MCF 10A (cell line): ENCODE measurements at regions not wholly inside any gene's neighbourhood (a gene's known extent, or its start where the extent isn't known, plus 50 kb on each side); places are given as distances from the start of the nearest gene placed in this dataset.

Source experiments
- BruUV-seq: library from RNA; stranded (reverse); fragments of 400-500 nt; replicated peaks from 2 replicates; lab custom pipeline; 2021; lab: Mats Ljungman, UMichigan
- CTCF ChIA-PET: fragments of 300-600 bp; sonication (Branson Sonifier 250); formaldehyde crosslinking; extraction: SDS; loops from one replicate; lab custom pipeline; 2021; ENCODE audit warnings: antibody characterized with exemption, inconsistent platforms; lab: Yijun Ruan, JAX
- POLR2A ChIA-PET: fragments of 300-600, 350-650 bp; sonication (Branson Sonifier 250); formaldehyde crosslinking; extraction: SDS; loops from one replicate; lab custom pipeline; 2020; ENCODE audit warnings: antibody characterized with exemption, inconsistent platforms; lab: Yijun Ruan, JAX
- DNase-seq: peaks from one replicate; pipeline ENCODE4 v3.0.0-alpha.2; 2018; ENCODE audit not compliant: unreplicated experiment
- H3K27ac Mint-ChIP-seq: one replicate; pipeline ENCODE4 v1.8.0; 2022; ENCODE audit warnings: mild to moderate bottlenecking, low read depth, mixed read lengths; ENCODE audit not compliant: unreplicated experiment
- H3K27me3 Mint-ChIP-seq: one replicate; pipeline ENCODE4 v1.8.0; 2022; ENCODE audit warnings: mixed read lengths; ENCODE audit not compliant: insufficient read depth, unreplicated experiment
- H3K36me3 Mint-ChIP-seq: one replicate; pipeline ENCODE4 v1.8.0; 2022; ENCODE audit warnings: mild to moderate bottlenecking, moderate library complexity, mixed read lengths; ENCODE audit not compliant: insufficient read depth, unreplicated experiment
- H3K4me1 Mint-ChIP-seq: one replicate; pipeline ENCODE4 v1.8.0; 2022; ENCODE audit warnings: mixed read lengths; ENCODE audit not compliant: insufficient read depth, unreplicated experiment
- H3K4me3 Mint-ChIP-seq: one replicate; pipeline ENCODE4 v1.8.0; 2022; ENCODE audit warnings: mild to moderate bottlenecking, moderate library complexity, mixed read lengths; ENCODE audit not compliant: unreplicated experiment
- H3K9me3 Mint-ChIP-seq: one replicate; pipeline ENCODE4 v1.8.0; 2022; ENCODE audit warnings: mixed read lengths; ENCODE audit not compliant: unreplicated experiment
- CTCF ChIP-seq: fragments of 200-600 bp; IDR thresholded peaks from one replicate; pipeline ENCODE4 v1.8.0; 2022; ENCODE audit warnings: antibody characterized with exemption, mild to moderate bottlenecking; ENCODE audit not compliant: unreplicated experiment
- intact Hi-C: fragments of 100-400 bp; cut with micrococcal nuclease; formaldehyde crosslinking; loops from 2 replicates; pipeline ENCODE4 v1.14.1; 2022

- Mint-ChIP-seq H3K9me3 (no peaks in the 10 kb centered on the region), H3K27me3 (peaks cover 77% of the 10 kb centered on the region), H3K27ac (no peak overlapping the region), H3K36me3 (no peaks in the 10 kb centered on the region), H3K4me1 (no peaks in the 10 kb centered on the region), H3K4me3 (no peak overlapping the region)
- no peak for DNase-seq
- intact Hi-C loops = no loop called here
- no peak for TF ChIP-seq CTCF
- no TSS peak for BruUV-seq
- ChIA-PET CTCF (no interaction called here), POLR2A (no interaction called here)
Measured at GRCh38 chr17:49907279-49907678, 59.4 kb upstream of the TAC4 start.

- Mint-ChIP-seq H3K9me3 (no peaks in the 10 kb centered on the region), H3K4me3 (no peak overlapping the region), H3K27me3 (peaks cover 74% of the 10 kb centered on the region), H3K4me1 (no peaks in the 10 kb centered on the region), H3K27ac (no peak overlapping the region), H3K36me3 (no peaks in the 10 kb centered on the region)
- no peak for DNase-seq
- intact Hi-C loops = no loop called here
- CTCF ChIA-PET = interaction anchor here (0.5 to 2.3 kb wide), 4 partner anchors 49 to 214 kb away, joined by 3 to 7 read pairs (median 5); no protein-coding TSS in a partner anchor
- POLR2A ChIA-PET = no interaction called here
- BruUV-seq = no TSS peak
- TF ChIP-seq CTCF = no peak
Measured at GRCh38 chr17:49908782-49909714, 59.9 kb upstream of the DLX4 start.

- Mint-ChIP-seq H3K4me1 (no peaks in the 10 kb centered on the region), H3K9me3 (no peaks in the 10 kb centered on the region), H3K27me3 (peaks cover 74% of the 10 kb centered on the region), H3K27ac (no peak overlapping the region), H3K36me3 (no peaks in the 10 kb centered on the region), H3K4me3 (no peak overlapping the region)
- no peak for DNase-seq
- BruUV-seq = no TSS peak
- intact Hi-C loops = no loop called here
- TF ChIP-seq CTCF = no peak
- POLR2A ChIA-PET = no interaction called here
- CTCF ChIA-PET = interaction anchor here (0.8 to 2.3 kb wide), 2 partner anchors 34 to 86 kb away, joined by 3 to 7 read pairs; no protein-coding TSS in a partner anchor
Measured at GRCh38 chr17:49910094-49910857, 58.7 kb upstream of the DLX4 start.

- no peak for TF ChIP-seq CTCF
- H3K9me3 Mint-ChIP-seq = no peaks in the 10 kb centered on the region
- DNase-seq = no peak
- no peak overlapping the region for H3K27ac Mint-ChIP-seq
- ChIA-PET CTCF (interaction anchor here (2.3 kb wide), 1 partner anchor 86 kb away, joined by 7 read pairs; no protein-coding TSS in a partner anchor), POLR2A (no interaction called here)
- H3K4me3 Mint-ChIP-seq = no peak overlapping the region
- no peaks in the 10 kb centered on the region for H3K36me3 Mint-ChIP-seq
- BruUV-seq = no TSS peak
- intact Hi-C loops = no loop called here
- peaks cover 75% of the 10 kb centered on the region for H3K27me3 Mint-ChIP-seq
- no peaks in the 10 kb centered on the region for H3K4me1 Mint-ChIP-seq
Measured at GRCh38 chr17:49910858-49911204, 58.2 kb upstream of the DLX4 start.
